Fibroblast of skin of abdomen (primary cell): ENCODE measurements at regions not wholly inside any gene's neighbourhood (a gene's known extent, or its start where the extent isn't known, plus 50 kb on each side); places are given as distances from the start of the nearest gene placed in this dataset.

ENCODE experiments used
- DNase-seq: peaks from one replicate; pipeline ENCODE4 v3.0.0-alpha.2; 2013

DNA sequence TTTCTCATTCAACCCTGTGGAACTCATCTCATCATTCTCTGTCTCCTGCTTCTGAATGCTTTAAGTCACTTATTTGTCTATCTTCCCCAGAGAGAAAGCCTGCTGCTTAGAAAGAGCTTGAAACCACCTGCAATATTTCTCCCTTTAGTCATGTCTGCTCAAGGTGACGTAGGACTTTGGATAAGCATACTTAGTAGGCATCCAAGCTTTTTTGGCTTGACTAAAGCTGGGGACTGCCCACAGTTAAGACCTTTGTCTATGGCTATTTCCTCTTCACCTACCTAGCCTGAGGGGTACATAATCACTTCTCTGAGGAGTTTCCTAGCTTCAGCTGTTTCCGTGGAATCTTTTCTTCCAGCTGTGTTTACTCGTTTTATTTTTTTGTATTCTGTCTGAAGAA is 665.8 kb upstream of the CAMK1G start:
- DNase-seq: no peak

DNA sequence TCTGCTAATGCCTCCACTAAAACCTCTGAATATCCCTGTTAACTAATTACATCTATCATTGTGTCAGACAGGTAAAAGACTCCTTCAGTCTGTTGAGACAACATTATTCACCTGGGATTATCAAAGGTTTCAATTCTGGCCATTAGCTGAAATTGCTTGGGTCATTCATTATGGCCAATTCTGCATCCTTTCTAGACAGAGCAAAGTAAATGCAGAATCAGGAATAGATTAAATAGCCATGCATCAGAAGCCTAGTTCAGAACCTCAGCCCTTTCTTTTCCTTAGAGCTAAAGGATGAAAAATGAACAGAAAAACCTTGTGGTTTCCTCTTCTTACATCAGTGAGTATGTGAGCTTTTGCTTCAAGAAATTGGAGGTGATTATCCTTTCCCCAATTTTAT is 665.4 kb upstream of the CAMK1G start:
- no peak for DNase-seq

DNA sequence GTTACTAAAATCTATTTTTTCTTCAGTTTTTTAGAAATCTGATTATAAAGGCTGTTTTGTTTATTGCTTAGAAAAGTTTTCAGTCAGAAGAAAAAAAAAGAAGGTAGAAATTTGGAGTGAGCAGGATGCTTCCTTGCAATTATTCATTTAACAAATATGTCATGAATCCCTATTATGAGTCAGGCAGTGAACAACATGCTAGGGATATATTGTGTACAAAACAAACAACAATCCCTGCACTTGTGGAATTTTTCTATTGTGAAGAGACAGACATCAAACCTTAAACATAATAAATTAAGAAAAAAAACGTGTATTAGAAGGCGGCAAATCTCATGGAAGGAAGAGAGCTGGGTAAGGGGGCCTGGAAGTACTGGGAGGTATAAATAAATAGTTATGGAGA is 664.1 kb upstream of the CAMK1G start:
- peak; percentile 22 for DNase-seq

DNA sequence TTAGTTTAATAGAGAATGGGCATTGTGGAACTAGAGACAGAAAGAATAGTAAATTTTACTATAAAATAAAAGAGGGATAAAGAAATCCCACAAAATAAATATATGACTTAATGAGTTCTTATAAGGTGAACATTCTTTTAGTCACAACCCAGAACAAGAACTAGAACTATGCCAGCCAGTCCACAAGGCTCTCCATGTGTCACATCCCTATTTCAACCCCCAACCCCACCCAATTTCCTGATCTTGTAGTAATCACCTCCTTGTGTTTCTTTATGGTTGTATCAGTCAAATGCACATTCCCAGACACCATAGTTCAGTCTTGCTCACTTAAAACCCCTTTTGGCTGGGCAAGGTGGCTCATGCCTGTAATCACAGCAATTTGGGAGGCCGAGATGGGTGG is 662.3 kb upstream of the CAMK1G start:
- no peak for DNase-seq

DNA sequence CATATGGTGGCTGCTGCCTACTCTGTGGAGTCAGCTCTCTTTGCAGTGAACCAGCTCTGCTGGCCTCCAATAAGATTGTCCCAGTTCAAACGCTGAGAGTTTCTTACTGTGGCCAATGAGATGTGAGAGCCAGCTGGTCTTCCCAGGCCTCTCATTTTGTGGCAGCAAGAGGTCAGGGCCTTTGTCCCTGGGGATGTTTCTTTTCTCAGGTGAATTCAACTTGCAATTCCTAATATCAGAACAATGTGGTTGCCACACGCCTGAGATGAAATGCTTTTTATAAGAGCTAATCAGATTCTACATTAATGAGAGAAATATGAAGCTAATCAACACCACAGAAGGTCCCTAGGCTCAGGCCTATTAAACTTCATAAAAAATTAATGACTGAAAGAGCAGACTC is 660.1 kb upstream of the CAMK1G start:
- peak; percentile 10 for DNase-seq

DNA sequence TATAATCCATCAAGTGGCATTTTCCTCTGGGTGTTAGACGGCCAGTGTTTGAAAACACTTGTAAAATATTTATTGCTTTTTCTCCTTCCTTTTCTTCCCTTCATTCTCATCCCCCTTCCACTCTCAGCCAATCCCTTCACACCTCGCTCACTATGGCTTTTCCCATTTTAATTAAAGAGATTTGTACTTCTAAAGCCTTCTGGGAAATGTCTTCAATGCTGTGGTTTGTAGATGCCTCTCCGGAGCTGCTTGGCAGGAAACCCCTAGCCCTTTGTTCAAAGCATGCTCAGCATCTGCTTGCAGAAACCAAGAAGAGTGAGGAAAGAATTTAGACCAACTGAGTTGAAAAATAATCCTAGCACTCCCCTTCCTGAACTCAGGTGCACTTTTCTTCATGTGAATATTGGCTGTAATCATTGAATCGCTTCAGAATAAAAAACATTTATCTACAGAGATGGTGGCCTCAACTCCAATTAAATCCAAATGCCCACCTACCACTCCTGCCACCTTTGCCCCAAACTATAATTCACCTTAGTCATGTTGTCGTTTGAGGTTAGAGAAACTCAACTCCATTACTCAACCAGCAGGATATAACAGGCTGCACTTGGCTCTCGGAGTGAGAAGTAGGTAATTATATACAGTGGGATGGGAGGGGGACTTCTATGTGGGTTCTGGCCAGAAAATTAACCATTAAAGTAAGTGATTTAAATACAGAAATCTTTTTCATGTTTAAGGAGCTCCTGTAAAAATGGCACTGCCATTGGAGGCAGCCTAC is 659.4 kb upstream of the CAMK1G start:
- peak; percentile 39 for DNase-seq

DNA sequence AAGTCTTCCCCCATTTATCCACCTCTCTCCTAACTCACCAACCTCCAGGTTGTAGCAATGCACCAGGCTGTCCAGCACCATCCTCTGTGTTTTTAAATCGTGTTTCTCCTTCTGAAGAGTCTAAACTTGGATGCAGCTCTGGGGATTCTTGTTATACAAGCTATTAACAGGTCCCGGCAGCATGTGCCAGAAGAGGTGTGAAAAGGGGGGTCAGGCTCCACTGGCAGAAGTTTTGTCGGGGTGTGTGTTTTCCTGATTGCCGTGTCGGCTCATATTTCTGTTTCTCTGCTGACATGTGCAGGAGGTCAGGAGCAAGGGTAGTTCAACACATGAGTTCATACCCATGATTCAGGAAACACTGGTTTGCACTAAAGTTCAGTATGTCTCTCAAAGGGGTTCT is 658.6 kb upstream of the CAMK1G start:
- DNase-seq: no peak

DNA sequence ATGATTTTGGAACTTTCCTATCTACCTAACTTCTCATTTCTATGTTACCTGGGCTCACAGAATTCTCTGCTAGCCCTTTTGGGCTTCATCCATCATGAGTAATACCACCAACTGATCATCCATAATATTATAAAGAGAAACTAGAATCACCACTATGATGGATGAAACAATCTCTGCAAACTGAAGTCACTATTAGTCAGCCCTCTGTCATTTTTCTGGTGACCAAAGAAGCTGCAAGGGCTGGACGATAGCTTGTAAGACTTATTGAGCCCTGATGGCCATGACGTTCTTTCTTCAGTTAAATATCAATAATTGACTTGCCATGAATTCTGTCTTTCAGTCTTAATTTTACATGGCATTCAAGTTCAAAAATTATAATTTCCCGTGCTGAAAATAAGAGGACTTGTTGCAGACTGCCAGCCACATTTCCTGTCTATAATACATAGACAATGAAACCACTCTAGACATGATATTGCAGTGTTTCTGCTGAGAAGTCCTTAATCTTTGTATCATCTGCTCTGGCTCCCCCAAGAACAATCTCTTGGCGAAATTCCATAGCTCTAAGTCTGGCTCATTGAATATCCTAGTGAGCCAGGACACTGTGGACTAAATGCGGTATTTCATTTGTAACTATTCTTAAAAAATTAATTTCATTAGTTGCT is 655.0 kb upstream of the CAMK1G start:
- DNase-seq: peak; percentile 10

DNA sequence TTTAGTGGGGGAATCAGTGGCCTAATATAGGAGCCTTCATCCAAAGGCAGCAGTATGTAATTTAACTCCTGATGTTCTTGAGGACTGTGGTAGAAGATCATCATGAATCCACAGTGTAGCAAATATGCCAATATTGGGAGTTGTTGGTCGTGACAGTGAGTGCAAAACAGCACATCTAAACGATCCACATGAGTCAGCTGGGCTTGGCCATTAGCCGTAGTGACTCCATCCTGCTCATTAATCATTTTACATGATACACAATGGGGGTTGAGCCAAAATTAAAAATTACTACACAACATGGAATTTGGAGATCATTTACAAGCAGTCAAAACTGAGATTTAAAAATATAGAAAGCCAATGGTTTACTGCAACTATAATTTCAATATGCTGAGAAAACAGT is 653.9 kb upstream of the CAMK1G start:
- DNase-seq: peak; percentile 79

DNA sequence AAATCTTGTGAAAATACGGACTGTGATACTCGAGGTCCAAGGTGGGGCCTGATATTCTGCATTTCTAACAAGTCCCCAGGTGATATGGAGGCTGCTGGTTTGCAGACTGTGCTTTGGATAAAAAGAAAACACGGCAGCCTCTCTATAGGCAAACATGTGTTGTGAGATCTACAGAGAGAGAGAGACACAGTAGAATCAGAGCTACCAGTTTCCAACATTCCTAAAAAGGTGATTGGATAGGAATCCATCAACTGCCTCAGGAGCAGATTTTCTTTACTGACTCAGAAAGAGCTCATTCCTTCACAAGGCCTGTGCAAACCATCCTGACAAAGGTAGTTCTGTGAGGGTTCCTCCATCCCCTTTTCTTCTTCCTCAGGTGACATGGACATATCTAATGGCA is 651.6 kb upstream of the CAMK1G start:
- no peak for DNase-seq

DNA sequence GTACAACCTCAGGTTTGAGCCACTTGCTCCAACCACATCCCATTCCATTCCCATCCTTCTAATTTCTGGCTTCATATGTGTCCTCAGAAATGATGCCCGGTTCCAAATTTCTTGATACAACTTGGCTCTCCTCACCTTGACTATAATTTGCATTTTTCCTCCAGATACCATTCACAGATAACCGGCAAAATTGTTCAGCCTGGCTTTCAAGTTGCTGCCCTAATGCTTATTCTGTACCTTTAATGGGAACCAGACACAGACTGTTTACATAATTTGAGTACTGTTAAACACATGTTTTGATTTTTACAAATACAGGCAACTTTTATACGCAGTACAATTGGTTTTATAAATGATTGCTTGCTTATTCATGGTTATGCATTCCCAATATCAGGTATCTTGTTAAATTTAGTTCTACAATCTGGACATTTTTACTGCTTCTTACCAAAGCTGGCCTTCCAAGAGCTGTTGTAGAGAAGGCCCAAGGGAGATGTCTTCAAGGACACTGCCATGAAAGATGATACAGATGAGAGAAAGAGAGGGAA is 649.5 kb upstream of the CAMK1G start:
- no peak for DNase-seq

DNA sequence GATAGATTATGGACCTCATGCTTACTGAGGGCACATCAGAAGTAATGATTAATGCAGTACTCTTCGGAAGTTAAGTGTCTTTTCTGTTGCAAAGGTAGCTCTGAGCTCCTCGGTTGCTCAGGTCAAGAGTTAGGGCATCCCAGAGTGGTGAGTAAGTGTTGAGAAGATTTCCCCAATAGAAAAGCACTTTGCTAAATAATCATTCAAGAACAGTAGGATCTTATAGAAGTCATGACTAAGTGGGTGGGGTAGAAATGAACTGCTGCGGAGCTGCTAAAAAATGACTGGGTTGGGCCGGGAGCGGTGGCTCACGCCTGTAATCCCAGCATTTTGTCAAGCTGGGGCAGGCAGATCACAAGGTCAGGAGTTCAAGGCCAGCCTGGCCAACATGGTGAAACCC is 648.6 kb upstream of the CAMK1G start:
- no peak for DNase-seq

DNA sequence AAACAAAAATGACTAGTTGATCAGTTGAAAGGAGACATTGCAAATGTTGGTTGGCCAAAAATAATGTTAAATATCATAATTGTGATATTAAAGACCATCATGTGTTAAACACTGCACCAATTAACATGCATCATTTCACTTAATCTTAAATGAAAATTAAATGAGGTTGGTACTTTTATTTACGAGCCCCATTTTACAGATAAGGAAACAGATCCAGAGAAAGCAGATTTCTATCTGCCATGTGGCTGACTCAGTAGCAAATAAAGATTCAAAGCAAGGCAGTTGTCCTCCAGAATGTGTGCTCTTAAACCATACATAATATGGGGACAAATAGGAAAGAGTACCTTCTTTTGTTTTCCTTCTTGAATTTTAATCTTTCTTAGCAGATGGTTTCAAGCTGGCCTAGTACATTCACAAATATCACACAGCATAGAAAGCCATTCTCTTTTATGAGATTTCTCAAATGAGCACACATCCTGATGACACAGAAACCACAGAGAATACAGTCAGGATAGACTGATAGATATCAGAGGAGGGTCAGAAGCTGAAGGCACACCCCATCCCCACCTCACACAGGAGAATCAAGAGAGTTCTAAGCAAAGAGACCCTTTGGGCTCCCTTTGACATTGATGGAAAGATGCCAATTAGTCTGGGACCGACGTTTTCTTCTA is 647.9 kb upstream of the CAMK1G start:
- DNase-seq: no peak

DNA sequence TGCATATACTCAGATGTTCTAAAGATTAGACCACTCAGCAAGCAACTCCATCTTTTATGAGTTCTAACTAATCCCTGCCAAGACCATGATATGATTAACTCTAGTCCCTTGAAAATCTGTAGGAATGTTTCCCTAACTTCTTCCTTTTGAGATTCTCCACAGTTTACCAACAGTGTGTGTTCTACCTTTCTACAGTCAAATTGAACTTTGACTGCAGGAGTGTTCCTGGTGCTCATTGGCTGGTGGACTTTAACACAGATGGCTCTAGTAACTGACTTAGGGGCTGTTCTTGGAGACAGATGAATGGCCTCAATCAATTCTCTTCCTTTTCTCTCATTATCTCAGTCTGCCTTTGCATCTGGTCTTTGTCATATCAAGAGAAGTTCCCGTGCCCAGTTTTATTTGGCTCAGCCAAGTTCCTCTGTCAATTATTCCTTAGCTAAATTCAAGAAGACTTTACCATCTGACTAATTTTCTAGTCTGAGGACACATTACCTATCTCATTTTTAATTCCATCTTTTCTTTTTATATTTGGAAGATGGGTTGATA is 643.9 kb upstream of the CAMK1G start:
- no peak for DNase-seq

DNA sequence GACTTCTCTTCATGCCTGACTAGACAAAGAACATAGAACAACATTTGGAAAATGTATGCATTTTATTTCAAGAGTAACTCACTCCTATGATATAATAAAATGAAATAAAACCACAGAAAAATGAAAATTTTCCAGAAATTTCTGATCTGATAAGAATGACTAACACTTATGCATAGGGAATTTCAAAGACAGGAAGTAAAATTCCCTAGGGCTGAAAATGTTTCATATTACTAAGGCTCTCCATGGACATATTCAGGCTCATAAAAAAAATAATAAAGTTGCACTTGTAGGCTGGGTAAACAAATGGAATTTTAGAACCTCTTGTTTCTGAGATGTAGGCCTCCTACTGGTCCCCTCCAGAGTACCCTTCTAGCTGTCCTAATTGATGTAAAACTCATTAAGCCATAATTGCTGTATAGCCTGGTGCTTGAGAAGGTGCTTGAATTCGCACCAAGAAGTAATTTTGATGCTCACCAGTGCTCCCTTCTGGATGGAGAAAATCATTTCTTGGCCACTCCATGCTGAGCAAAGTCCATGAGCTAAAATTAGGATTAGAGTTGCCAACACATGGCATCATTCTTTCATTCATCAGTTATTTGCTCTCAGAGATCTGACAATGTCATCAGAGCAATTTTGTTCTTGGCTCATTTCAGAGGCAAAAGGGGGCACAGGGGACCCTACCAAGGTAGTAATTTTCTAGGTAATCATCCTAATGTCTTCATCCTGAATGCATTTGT is 641.0 kb upstream of the CAMK1G start:
- DNase-seq: no peak

DNA sequence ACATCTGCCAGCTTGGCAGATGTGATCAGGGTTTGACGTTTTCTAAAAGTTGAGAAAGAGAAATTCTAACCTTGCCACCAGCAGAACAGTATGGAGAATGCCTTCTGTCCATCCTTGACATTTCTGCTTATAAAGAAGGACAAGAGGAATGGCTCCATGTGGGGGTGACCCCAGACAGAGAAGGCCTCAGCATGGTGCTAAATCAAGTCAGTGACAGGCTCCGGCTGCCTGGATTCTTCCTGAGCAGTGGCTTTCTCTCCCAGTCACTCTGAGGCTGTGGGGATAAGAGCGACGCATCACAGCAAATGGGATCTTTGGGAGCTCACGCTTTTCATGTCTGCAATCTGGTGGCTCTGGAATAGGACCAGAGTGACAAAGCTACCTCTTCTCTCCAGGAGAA is 640.2 kb upstream of the CAMK1G start:
- no peak for DNase-seq

DNA sequence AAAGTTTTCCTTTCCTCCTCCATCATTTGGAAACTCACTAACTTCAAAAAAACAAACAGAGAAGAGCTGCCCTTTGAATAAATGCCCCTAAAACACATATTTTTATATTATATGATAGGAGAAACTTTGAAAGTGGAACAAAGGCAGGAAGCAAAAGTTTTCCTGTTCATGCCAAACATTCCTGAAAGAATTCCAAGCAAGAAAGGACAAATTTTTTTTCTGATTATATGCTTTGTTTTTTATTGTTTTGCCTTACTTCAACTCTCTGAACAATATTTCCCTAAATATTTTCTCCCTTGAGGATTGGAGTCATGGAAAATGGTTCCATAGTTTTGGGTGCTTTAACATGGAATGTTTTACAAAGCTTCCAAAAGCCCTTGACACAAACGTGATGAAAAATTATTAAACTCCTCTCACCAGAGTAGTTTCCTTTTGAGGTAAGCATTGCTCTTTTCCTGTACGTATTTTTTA is 638.5 kb upstream of the CAMK1G start:
- DNase-seq: no peak

DNA sequence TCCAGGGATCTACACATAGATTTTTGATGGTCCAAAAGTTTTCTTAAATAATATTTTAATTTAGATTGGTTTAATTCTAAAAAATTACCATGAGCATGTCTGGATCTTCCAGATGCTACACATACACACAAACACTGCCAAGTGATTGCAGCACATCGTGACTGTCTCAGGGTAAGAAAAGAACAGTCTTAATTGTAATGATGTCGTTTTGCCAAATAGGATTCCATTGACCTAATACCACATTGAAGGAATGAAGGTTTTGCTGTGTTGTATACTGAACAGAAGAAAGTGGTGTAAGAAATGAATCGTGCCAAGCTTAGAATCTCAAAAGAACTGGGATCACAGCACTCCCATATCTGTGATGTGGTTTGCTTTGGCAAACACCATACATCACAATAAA is 633.3 kb upstream of the CAMK1G start:
- DNase-seq: no peak

DNA sequence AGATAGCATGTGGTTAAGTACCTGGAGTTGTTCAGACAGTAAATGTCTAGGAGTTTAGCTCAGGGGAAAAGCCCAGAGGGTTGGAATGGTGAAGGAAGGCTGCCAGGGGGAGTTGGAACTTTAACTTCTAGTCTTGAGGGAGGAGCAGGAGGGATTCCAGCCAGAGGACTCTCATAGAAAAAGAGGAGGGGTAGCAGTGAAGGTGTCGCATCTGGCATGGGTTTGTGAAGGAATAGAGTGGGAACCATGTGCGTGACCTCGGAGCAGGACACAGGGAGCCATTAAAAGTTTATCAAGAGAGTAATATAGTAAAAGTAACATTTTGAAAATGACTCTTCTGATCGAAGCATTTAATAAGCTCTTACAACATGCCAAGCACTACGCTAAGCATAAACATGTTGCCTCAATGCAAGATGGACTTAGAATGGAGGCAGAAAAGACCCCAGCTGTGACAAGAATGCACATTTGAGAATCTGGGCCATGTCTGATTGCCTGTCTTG is 632.4 kb upstream of the CAMK1G start:
- DNase-seq: no peak

DNA sequence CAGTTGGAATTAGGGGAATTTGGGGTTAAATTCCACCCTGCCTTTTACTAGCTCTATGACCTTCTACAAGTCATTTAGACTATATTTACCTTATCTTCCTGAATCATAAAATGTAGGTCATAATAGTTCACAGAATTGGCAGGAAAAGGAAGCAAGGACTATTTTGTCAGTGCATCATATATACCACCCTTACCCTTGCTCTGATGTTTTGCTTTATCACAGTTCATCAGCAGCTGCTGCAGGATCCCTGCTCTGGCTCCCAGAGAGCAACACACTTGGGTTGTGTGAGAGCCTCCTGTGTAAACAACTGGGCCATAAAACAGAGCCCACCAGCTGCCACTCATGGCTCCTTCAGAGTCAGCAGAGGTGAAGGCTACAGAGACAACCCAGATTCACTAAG is 631.6 kb upstream of the CAMK1G start:
- no peak for DNase-seq

DNA sequence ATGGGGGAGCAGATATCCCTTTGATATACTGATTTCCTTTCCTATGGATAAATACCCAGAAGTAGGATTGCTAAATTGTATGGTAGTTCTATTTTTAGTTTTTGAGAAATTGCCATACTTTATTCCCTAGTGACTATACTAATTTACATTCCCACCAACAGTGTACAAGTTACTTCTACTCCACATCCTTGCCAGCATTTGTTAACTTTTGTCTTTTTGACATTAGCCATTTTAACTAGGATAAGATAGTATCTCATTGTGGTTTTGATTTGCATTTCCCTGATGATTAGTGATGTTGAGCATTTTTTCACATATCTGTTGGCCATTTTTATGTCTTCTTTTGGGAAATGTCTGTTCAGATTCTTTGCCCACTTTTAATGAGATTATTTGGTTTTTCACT is 620.6 kb upstream of the CAMK1G start:
- no peak for DNase-seq

DNA sequence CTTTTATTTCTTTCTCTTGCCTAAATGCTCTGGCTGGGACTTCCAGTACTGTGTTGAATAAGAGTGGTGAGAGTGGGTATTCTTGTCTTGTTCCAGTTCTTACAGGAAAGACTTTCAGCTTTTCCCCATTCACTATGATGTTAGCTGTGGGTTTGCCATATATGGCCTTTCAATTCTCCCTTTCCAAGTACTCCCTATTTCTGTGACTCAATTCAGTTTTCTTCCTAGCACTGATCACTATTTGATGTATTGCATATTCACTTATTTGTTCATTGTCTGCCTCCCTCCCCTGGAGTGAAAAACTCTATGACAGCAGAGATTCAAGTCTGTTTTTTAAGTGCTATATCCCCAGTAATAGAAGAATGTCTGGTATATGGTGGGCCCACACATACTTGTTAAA is 618.2 kb upstream of the CAMK1G start:
- peak; percentile 38 for DNase-seq
